Left ventricle myocardium superior (tissue), 1 donor: ENCODE measurements at regions not wholly inside any gene's neighbourhood (a gene's known extent, or its start where the extent isn't known, plus 50 kb on each side); places are given as distances from the start of the nearest gene placed in this dataset.
"Not testable (repeated sequence)": the region's sequence is repeated elsewhere in the genome, so short reads cannot be mapped to it uniquely, and the experiment has no call there.

Source experiments
- ATAC-seq: fragments of 200-7000 bp; cut with Tn5 transposase; one replicate; pipeline ENCODE4 v1.9.1; 2020; ENCODE audit warnings: mild to moderate bottlenecking, moderate library complexity
- DNase-seq: peaks from one replicate; pipeline ENCODE4 v3.0.0-alpha.2; 2020
- intact Hi-C: fragments of 100-400 bp; cut with micrococcal nuclease; formaldehyde crosslinking; loops from one replicate; pipeline ENCODE4 v1.11.0; 2022
- donor health status: DM: no; HTN: yes; CAD: no; lungs with severe emphysema.

DNA sequence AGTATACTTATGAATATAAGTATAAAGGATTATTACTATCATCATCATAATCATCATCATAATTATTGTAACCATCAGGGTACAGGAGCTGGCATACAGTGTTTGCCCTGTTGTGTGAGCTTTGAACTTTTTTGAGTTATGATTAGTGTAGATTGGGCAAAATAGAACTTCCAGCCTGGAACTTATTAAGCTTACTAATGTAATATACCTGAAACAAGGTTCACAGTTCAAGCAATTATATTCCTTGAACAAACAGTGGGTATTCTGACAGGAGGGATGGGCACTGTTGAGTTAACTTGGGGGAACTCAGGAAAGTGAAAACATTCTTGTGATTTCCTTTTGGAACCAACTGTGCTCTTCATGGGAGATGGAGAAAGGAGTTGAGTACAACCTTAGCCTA, 680.0 kb downstream of the DOK5 start:
- ATAC-seq (no peak), DNase-seq (no peak)
- intact Hi-C loops: no loop called here

- no peak for DNase-seq
- intact Hi-C loops: no loop called here
- ATAC-seq: no peak
Observed at GRCh38 chr20:55153001-55153645, 677.7 kb downstream of the DOK5 start.

GRCh38 chr20:55151171-55151570, 675.8 kb downstream of the DOK5 start:
- DNase-seq: no peak
- intact Hi-C loops: no loop called here
- ATAC-seq: no peak

DNA sequence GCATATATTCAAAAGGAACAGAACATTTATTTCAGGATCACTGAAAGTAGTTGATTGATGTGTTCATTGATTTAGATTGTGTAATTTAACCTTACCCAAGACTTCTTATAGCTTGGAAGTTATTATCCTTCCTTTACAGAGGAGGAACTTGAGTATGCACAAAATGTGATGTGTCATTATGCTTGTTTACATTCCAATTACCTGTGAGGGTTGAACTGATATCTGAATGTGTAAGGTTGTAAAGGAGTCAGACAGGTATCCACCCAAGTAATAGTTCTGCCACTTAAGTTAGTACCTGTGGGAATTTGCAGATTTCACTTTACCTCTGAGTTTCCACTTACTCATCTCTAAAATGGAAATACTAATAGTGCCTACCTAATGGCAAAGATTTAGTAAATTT, 668.2 kb downstream of the DOK5 start:
- intact Hi-C loops: no loop called here
- ATAC-seq (no peak), DNase-seq (no peak)

- ATAC-seq (no peak), DNase-seq (no peak)
- intact Hi-C loops: no loop called here
Observed at GRCh38 chr20:55142932-55143331, 667.5 kb downstream of the DOK5 start.

- ATAC-seq: peak; percentile 35
Observed at GRCh38 chr20:55140631-55141030, 665.2 kb downstream of the DOK5 start.

DNA sequence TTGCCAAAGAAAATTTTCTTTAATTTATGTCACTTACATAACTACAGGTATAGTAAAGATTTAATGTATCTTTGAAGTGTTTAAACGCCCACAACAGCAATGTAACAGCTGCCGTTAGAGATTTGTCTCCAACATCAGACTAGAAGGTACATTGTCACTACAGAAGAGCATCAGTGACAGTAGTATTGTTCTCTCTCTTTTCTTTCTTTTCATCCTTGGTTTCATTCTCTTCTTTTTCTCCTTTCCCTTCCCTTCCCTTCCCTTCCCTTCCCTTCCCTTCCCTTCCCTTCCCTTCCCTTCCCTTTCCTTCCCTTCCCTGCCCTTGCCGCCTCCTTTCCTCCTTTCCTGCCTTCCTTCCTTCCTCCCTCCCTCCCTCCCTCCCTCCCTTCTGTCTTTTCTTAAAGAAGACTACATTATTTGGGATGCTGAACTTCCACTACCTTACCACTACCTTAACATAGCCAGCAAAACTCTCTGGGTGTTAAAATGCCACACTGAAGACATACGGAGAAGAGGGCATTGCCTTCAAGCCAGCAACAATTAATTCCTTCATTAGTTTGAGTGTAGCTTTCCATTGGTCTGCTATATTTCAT, 663.9 kb downstream of the DOK5 start:
- DNase-seq: no peak
- intact Hi-C loops: no loop called here
- no peak for ATAC-seq

More at GRCh38 chr20:55140631-55141030, 665.2 kb downstream of the DOK5 start:
- intact Hi-C loops: no loop called here
- no peak for DNase-seq

DNA sequence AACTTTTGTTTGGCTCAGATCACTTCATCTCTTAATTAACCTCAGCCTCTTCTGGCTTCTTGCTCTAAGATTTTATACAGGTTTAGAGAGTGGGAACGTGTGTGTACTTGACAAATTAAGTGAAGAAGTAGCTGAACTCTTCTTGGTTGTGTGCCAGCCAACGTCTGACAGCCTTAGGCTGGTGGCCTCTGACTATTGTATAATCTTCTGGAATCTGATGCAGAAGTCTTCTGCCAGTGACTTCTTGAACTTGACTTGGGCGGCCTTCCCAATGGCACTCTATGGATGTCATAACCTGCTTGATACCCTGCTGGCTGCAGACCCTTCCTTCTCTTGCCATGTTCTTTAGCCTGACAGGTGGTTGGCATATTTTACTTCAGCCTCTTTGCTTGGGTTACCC, 660.5 kb downstream of the DOK5 start:
- no peak for ATAC-seq
- no peak for DNase-seq
- intact Hi-C loops: no loop called here

DNA sequence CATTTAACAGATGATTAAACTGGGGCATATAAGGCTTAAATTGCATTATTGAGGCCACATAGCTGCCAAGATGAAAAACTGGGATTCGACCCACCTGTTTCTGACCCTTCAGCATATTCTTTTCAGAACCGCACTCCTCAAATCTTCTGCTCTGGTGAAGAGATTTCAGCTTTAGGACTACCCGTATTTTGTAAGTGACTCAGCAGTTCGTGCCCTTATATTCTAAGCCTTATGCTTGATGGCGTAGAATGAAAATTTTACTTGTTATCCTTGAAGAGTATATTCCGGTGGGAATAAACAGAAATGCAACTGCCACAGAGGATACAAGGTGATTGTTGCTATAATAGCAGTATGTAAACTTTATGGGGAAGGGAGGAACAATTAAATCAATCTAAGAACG, 657.1 kb downstream of the DOK5 start:
- no peak for ATAC-seq
- DNase-seq: no peak
- intact Hi-C loops: no loop called here

DNA sequence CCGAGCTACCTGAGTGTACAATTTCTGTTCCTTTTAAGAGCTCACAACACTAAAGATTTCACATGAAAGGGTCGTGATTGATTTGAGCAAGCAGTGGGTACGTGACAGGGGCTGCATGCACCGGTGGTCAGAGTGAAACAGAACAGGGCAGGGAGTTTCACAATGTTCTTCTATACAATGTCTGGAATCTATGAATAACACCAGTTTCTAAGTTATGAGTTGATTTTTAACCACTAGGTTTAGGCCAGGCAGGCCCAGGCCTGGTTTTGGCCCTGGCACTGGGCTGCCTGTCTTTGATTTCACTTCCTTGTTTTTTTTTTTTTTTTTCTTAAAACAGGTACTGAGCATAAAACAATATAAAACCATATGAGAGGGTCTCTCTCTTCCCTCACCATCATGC, 642.2 kb downstream of the DOK5 start:
- DNase-seq, ATAC-seq, intact Hi-C loops: not testable (repeated sequence)

DNA sequence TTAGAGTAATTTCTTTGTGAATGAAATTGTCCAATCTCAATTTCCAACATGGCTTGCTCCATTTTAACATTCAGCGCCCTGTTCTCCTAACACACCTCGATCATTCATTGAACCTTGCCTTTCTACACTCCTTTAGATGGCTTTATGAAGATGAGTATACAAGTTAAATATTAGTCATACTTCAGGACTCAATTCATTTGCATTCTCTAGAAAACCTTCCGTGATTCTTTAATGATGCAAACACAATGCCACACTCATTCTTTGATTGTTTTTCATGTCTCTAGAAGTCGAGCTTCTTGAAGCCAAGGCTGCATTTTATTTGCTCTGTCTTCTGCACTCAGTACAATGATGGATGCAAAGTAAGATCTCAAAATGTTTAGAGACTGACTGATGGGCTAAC, 641.2 kb downstream of the DOK5 start:
- intact Hi-C loops: no loop called here
- ATAC-seq: no peak
- no peak for DNase-seq

DNA sequence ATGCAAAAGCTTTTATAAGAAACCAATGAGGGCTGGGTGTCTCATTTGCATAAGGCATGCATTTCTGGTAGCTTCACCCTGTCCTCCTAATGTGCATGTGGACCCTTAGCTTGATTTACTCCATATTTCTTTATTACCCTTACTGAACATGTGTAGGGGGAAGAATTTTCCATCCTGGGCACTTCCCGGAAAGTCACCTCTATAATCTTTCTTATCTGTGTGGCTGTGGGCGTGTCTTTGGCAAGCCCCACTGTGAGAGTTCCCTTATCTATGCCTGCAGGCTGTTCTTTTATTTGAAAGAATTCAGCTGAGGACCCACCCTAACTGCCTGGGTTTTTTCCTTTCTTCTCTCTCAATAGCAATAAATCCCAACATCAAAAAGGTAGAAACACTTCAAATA, 627.8 kb downstream of the DOK5 start:
- intact Hi-C loops: no loop called here
- ATAC-seq (no peak), DNase-seq (no peak)

DNA sequence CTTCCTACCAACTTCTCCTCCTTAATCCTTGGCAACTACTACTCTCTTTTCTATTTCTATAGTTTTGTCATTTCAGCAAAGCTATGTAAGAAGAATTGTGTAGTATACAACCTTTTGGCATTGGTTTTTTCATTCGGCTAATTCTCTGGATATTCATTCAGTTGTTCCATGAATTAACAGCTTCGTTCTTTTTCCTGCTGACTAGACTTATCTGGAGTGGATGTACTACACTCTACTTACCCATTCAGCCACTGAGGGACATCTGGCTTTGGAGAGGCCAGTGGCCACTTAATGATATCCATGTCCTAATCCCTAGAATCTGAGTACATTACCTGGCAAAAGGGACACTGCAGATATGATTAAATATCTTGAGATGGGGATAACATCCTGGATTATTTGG, 623.9 kb downstream of the DOK5 start:
- no peak for DNase-seq
- intact Hi-C loops: loop anchor here (10.0 kb wide), 1 partner anchor 896 kb away; no protein-coding TSS in a partner anchor
- ATAC-seq: no peak

- DNase-seq (no peak), ATAC-seq (no peak)
- intact Hi-C loops: loop anchor here (10.0 kb wide), 1 partner anchor 897 kb away; no protein-coding TSS in a partner anchor
Observed at GRCh38 chr20:55097621-55098020, 622.2 kb downstream of the DOK5 start.

GRCh38 chr20:55095745-55096400, 620.5 kb downstream of the DOK5 start:
- ATAC-seq: no peak

GRCh38 chr20:55094353-55094861, 619.0 kb downstream of the DOK5 start:
- intact Hi-C loops: loop anchor here (10.0 kb wide), 1 partner anchor 900 kb away; no protein-coding TSS in a partner anchor
- ATAC-seq: no peak
- no peak for DNase-seq

More at GRCh38 chr20:55095745-55096400, 620.5 kb downstream of the DOK5 start:
- intact Hi-C loops: loop anchor here (10.0 kb wide), 1 partner anchor 899 kb away; no protein-coding TSS in a partner anchor
- no peak for DNase-seq

GRCh38 chr20:55090286-55090685, 614.9 kb downstream of the DOK5 start:
- intact Hi-C loops: loop anchor here (10.0 kb wide), 1 partner anchor 905 kb away; no protein-coding TSS in a partner anchor
- no peak for ATAC-seq
- no peak for DNase-seq

GRCh38 chr20:55086421-55086820, 611.0 kb downstream of the DOK5 start:
- intact Hi-C loops: no loop called here
- no peak for DNase-seq

GRCh38 chr20:55079917-55080316, 604.5 kb downstream of the DOK5 start:
- ATAC-seq: no peak
- DNase-seq: no peak
- intact Hi-C loops: no loop called here

More at GRCh38 chr20:55086421-55086820, 611.0 kb downstream of the DOK5 start:
- ATAC-seq: no peak

DNA sequence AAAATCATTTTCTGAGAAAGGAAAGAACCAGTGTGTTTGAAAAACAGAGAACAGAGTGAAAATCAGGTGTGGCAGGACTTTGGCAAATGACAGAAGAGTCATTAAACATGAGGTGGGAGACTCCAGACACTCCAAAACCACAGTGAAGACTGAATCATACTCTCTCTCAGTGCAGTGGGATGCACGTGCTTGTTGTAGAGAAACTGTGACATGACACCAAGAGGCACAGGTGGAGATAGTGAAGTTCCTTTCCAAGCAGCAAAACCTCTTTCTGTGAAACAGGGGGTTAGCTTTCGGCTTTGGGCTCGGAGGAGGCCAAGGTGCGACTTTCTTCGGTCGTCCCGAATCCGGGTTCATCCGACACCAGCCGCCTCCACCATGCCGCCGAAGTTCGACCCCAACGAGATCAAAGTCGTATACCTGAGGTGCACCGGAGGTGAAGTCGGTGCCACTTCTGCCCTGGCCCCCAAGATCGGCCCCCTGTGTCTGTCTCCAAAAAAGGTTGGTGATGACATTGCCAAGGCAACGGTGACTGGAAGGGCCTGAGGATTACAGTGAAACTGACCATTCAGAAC, 599.0 kb downstream of the DOK5 start:
- intact Hi-C loops, DNase-seq, ATAC-seq: not testable (repeated sequence)
